ENCODE measurements at regions not wholly inside any gene's neighbourhood (a gene's known extent, or its start where the extent isn't known, plus 50 kb on each side); places are given as distances from the start of the nearest gene placed in this dataset.

DNA sequence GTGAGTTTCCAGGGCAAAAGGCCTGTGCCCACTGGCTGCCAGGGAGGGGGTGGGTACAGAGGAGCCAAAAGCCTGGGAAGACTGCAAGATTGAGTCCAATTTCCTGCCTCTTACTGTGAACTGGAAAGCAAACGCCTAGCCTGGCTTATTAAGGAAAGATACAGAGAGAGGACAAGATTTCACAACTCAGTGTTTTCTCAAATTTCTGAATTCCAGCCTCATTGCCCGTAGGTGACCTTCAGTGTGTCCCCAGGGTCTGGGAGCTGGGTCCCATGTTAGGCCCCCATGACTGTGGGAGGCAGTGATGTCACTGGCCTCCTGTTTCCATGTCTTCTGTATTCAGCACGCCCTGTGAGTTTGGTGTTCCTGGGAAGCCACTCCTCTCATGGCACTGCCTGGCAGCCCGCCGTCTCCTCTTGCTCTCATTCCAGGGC lies 60.6 kb upstream of the PTPN3 start:
- Mint-ChIP-seq H3K27me3 (ENCODE audit: low read depth) (peaks cover 6% of the 10 kb centered on the region), H3K4me3 (no peak overlapping the region), H3K9me3 (no peaks in the 10 kb centered on the region), H3K4me1 (peaks cover 11% of the 10 kb centered on the region), H3K27ac (no peak overlapping the region), H3K36me3 (ENCODE audit: low read depth) (no peaks in the 10 kb centered on the region)
- no peak for TF ChIP-seq CTCF (IDR thresholded peaks at IDR 0.05; ENCODE audit: unreplicated experiment in 3 of 3)

DNA sequence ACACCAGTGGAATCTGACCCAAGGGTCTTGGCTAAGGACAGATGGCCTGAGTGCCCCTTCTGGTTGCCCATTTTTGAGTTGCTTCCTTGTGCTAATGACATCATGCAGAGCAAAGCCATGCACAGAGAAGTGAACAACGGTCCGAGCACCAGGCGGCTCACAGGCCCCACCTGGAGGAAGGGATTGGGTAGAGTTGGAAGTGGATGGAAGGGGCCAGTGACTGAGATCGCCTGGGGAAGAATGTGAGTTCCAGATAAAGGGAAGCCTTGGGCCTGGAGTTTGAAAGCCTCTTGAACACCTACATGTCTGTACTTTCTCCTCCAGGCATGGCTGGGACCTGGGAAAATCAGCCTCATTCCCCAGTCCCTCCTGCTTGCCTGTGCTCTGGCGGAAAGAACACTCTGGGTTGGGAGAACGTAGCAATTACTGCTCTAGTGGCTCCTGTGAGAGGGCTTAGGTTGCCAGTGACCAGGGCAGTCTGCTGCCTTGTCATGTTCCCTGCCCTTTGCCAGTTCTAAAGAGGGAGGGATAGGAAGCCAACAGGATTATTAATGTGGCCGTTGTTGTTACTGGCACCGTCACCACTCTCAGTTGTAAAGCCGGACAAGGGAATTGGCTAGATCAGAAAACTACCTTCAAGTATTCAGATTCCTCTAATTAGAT lies 62.5 kb upstream of the PTPN3 start:
- peaks cover 6% of the 10 kb centered on the region for H3K27me3 Mint-ChIP-seq (ENCODE audit: low read depth)
- no peaks in the 10 kb centered on the region for H3K9me3 Mint-ChIP-seq
- peaks cover 6% of the 10 kb centered on the region for H3K4me1 Mint-ChIP-seq
- no peak overlapping the region for H3K27ac Mint-ChIP-seq
- H3K36me3 Mint-ChIP-seq (ENCODE audit: low read depth): no peaks in the 10 kb centered on the region
- H3K4me3 Mint-ChIP-seq: no peak overlapping the region
- no peak for TF ChIP-seq CTCF (IDR thresholded peaks at IDR 0.05; ENCODE audit: unreplicated experiment in 3 of 3)

GRCh38 chr9:109561137-109561536 lies 63.0 kb upstream of the PTPN3 start:
- no peak for TF ChIP-seq CTCF (IDR thresholded peaks at IDR 0.05; ENCODE audit: unreplicated experiment in 3 of 3)
- Mint-ChIP-seq H3K4me3 (no peak overlapping the region), H3K27me3 (ENCODE audit: low read depth) (peaks cover 6% of the 10 kb centered on the region), H3K4me1 (peaks cover under 1% of the 10 kb centered on the region), H3K9me3 (no peaks in the 10 kb centered on the region), H3K36me3 (ENCODE audit: low read depth) (no peaks in the 10 kb centered on the region), H3K27ac (no peak overlapping the region)

- H3K27ac Mint-ChIP-seq: no peak overlapping the region
- no peaks in the 10 kb centered on the region for H3K27me3 Mint-ChIP-seq (ENCODE audit: low read depth)
- peaks cover 9% of the 10 kb centered on the region for H3K4me1 Mint-ChIP-seq
- peaks cover 4% of the 10 kb centered on the region for H3K36me3 Mint-ChIP-seq (ENCODE audit: low read depth)
- H3K4me3 Mint-ChIP-seq: no peak overlapping the region
- TF ChIP-seq CTCF (IDR thresholded peaks at IDR 0.05; ENCODE audit: unreplicated experiment in 3 of 3): no peak
- H3K9me3 Mint-ChIP-seq: peaks cover 21% of the 10 kb centered on the region
Measured at GRCh38 chr9:109568089-109568488, 70.0 kb upstream of the PTPN3 start.

GRCh38 chr9:109568568-109569210 lies 70.6 kb upstream of the PTPN3 start:
- H3K4me3 Mint-ChIP-seq: no peak overlapping the region

More at GRCh38 chr9:109568568-109569210, 70.6 kb upstream of the PTPN3 start:
- no peaks in the 10 kb centered on the region for H3K27me3 Mint-ChIP-seq (ENCODE audit: low read depth)
- H3K9me3 Mint-ChIP-seq: peaks cover 21% of the 10 kb centered on the region
- TF ChIP-seq CTCF (IDR thresholded peaks at IDR 0.05; ENCODE audit: unreplicated experiment in 3 of 3): no peak
- H3K27ac Mint-ChIP-seq: peak overlapping the region in 2 of 3 experiments; percentile 20 to 26
- peaks cover 4% of the 10 kb centered on the region for H3K36me3 Mint-ChIP-seq (ENCODE audit: low read depth)
- H3K4me1 Mint-ChIP-seq: peaks cover 9% of the 10 kb centered on the region

All from nephron (organoid).